ENCODE measurements at regions not wholly inside any gene's neighbourhood (a gene's known extent, or its start where the extent isn't known, plus 50 kb on each side); places are given as distances from the start of the nearest gene placed in this dataset.

DNA sequence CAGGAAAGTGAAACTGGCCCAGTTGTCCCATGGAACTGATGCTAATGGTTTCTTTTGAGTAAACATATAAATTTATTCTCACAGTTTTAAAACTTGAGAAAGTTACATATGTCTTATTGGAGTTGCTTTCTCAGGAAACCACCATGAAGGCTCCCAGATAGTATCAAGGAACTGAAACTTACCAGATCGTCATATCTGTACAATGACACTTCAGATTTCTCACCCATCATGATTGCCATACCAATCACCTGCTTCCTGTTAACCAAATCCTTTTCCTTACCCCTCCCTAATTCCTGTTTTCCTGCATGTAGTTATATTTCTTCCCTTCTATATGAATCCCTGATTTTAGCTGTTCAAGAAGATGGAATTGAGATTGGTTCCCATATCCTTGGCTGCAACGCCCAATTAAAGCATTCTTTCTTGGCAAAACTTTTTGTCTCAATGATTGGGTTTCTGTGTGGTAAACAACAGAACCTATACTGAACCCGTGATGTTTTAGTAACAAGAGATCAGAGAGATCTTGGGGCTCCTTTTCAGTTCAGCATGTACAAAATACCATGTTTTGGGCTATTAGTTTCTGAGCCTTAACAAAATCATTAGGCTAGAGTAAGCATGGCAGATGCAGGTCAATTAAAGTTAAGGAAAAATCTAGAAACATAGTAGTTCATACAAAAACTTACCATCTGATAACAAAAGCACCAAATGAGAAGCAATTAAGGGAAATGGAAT lies 781.3 kb upstream of the MIR17HG start:
- TF ChIP-seq, protein P1, sequence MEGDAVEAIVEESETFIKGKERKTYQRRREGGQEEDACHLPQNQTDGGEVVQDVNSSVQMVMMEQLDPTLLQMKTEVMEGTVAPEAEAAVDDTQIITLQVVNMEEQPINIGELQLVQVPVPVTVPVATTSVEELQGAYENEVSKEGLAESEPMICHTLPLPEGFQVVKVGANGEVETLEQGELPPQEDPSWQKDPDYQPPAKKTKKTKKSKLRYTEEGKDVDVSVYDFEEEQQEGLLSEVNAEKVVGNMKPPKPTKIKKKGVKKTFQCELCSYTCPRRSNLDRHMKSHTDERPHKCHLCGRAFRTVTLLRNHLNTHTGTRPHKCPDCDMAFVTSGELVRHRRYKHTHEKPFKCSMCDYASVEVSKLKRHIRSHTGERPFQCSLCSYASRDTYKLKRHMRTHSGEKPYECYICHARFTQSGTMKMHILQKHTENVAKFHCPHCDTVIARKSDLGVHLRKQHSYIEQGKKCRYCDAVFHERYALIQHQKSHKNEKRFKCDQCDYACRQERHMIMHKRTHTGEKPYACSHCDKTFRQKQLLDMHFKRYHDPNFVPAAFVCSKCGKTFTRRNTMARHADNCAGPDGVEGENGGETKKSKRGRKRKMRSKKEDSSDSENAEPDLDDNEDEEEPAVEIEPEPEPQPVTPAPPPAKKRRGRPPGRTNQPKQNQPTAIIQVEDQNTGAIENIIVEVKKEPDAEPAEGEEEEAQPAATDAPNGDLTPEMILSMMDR (IDR thresholded peaks at IDR 0.05; ENCODE audit: poor library complexity), result no peak
- no peak for TF ChIP-seq EZH2 (IDR thresholded peaks at IDR 0.05; ENCODE audit: borderline replicate concordance)
- TF ChIP-seq EZH2phosphoT487 (IDR thresholded peaks at IDR 0.05; ENCODE audit: low read depth, severe bottlenecking, unreplicated experiment), result no peak
